Activated naive CD4-positive, alpha-beta T cell (primary cell): ENCODE measurements at regions not wholly inside any gene's neighbourhood (a gene's known extent, or its start where the extent isn't known, plus 50 kb on each side); places are given as distances from the start of the nearest gene placed in this dataset.

Experiments
- DNase-seq, 4 experiments: peaks; one replicate each; lab custom pipeline; 2025; lab: John Stamatoyannopoulos, UW

DNA sequence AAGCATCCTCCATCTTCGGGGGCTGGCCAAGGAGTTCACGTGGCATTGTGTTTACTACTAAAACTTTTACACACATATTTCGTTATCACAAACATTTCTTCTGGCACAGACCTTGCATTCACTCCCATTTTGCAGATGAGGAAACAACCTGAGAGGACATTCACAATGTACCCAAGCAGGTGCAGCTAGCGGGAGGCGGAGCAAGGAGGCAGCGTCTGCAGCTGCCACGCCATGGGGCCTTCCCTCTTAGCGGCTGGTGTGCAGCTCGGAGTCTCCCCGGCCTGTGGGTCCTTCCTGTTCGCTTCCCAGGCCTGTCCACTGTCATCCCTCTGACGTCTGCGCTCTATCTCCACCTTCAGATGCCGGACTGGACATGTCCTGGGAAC, 807.8 kb downstream of the TBC1D22A start:
- DNase-seq, result no peak

DNA sequence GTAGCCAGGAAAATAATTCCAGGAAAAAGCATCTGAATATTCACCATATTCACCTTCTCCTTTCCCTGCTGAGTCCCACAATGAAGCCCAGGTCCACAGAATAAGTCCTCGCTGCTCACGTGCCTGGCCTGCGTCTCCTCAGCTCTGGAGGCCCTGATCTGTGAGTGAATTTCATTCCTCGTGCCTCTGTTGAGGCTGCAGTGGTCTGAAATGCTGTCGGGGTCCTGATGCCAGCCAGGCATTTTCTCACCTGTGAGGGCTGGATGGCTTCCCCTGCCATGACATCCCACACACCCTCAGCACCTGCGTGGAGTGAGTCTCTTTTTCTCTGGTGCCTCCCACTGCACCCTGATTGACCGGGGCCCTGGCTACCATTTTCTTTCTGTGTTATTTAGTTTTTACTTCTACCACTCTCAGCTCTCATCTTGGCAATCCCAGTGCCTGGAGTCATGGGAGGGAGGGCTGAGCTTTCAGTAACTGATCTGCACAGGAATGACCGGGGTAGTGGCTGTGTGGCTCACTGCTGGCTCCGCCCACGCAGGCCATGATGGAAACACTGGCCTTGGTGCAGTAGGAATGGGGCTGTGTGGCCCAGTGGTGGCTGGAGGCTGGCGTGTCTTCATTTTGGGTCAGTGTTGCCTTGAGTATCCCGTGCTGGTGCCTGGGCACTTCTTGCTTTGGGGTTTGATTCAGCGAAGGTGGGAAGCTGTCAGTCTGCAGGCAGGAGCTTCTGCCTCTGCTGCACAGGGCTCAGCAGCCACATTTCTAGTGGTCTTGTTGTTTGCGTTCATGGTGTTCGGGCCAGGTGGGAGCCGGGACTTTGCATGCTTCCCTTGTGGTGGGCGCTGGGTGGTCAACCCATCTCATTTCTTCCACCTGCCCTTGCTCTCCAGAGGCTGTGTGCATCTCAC, 807.2 kb downstream of the TBC1D22A start:
- DNase-seq, result no peak

DNA sequence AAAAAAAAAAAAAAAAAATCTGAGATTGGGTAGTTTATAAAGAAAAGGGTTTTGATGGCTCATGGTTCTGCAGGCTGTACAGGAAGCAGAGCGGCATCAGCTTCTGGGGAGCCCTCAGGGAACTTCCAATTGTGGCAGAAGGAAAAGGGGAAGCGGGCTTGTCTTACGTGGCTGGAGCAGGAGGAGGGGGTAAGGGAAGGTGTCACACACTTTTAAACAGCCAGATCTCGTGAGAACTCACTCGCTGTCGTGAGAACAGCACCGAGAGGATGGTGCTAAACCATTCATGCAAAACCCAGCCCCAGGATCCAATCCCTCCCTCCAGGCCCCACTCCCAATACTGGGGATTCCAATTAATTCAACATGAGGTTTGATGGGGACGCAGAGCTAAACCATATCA, 806.2 kb downstream of the TBC1D22A start:
- no peak for DNase-seq

DNA sequence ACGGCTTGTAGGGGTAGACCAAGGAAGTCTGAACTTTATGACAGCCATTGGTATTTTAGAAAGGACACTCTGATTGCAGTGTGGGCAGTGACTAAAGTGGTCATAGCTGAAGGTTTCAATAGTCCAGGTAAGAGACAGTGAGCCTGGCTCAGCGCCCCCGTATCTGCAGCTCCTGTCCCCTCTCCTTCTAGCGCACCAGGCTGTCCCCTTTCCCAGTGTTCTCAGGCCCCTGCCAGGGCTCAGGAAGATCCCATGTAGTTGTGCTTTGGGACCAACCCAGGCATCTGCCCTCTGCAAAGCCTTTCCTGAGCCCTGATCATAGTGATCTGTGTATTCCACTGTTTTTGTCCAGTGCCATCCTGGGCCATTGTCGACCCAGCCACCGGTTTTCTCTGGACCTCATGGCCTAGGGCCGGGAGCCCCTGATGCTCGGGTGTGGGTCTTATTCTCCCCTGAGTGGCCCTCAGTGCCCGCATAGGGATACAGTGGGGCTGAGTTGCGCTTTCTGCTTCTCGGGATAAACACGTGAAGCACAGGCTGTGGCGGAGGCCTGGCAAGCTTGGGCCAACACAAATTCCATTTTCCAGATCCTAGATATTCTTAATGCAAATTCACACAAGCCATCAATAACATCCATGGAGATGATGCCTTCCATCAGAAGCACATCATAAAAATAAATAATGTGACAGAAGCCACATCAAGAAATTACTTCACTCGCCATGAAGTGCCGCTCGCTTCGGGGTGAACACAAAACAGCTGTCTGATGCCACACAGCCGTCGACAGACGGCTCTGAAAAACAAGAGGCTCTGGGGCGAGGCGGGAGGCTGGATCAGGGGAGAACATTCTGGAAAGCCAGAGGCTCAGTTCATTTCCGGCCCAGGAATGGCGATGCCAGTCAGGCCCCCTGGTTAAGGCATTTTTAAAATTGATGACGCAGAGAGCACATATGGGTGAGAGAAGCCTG, 805.0 kb downstream of the TBC1D22A start:
- DNase-seq, result no peak

DNA sequence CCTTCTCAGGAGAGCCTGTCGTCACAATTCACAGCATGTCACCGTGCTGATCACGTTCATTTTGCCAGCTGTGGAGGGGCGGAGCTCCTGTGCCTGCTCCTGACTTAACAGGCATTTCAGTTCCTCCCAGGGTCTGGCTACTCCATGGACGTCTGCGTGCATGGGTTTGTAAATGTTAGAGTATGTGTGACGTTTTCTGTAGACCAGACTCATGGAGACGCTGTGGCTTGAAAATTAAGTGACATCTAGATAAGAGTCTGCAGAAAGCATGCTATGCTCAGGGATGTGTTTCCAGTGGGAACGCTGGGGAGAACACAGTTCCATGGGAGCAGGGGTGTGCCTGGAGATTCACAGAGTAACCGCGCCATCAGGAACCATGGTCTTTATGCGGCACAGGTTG, 804.0 kb downstream of the TBC1D22A start:
- no peak for DNase-seq

DNA sequence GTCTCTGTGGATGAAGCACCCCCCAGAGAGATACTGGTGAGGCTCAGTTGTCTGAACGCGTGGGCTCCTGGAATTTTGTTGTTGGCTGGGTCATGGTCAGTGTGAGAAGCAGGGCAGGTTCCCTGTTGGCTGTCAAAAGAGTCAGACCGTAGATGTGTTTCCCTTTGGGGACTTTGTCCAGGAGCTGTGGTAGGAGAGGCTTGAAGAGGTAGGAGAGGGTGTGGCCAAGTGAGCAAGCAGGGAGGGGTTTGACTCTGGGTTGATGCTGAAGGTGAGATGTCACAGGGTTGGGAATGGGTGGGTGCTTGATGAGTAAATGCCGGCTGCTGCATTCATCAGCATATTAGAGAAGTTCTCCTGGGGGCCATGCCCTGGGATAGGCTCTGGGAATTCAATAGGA, 803.2 kb downstream of the TBC1D22A start:
- DNase-seq, result no peak

DNA sequence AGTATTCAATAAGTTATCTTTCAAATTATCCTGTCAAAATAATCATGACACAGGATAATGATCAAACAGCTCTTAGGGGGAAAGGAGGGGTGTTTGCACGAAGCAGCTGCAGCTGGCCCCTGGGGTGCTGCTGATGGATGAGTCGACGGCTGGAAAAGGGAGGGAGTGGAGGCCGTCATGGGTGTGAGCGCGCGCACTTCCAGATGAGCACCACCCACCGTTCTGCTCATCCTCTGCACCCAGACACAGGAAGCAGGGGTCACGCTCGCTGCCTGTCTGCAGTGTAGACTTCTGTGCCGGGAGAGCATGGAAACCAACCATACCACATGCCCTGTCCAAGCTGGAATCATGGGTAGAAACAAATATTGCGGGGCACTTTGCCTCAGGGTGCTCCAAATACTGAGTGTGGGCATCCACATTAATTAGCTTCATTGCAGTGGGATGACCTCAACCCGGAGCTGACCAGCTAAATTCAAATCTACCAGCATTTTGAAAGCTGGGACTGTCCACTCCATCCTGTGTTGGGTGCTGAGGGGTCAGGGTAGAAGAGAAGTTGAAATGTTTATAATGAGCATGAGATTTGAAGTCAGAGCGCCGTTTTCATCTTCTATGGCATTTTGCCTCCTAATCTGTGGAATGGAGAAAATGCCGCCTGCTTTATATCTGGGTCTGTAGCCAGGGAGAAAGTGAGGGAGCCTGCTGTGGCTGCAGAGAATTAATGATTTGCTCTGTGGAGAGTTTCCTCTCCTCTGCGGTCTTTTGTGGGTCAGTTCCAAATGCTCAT, 802.4 kb downstream of the TBC1D22A start:
- DNase-seq, result no peak

DNA sequence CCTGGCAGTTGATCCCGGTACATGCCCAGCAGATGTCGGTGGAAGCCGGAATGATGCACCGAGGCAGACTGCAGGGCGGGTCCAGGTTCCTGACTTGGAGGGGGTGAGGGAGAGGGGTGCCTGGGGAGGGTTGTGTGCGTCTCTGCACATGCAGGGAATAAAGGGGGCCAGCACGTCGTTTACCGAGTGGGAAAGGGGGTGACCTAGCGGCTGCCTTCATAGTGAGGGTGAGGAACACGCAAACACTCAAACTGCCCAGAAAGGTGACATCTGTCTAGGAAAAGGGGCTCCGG, 801.7 kb downstream of the TBC1D22A start:
- DNase-seq, result no peak

DNA sequence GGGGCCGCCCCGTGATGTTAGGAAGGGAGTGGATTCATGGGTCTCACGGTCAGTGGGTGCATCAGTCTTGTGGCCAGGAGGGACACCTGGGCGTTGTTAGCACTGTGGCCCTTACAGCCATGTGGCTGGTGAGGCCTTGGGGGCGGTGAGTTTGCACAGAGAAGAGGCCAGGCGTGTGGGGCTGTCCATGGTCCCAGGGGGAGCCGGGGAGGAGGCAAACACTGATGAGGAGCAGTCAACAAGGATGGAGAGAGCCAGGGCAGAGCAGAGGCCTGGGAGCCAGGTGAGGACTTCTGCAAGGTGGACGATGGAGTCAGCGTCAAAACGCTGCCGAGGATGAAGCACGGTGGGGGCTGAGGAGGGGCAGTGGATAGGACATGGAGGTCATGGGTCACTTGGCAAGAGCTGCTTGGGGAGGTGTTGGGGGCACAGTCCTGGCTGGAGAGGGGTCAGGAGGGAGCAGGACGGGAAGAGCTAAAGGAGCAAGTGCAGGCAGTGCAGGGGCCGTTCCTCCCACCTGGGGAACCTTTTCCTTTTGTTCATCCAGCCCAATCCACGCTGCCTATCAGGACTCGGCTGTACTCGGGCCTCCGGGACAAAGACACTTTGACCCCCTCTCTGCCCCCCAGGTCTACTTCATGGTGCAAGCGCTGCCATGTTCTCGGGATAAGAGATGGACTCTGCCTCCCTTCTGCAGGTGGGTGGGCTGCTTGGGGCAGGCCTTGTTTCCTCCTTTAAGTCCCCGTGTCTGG, 801.1 kb downstream of the TBC1D22A start:
- no peak for DNase-seq

DNA sequence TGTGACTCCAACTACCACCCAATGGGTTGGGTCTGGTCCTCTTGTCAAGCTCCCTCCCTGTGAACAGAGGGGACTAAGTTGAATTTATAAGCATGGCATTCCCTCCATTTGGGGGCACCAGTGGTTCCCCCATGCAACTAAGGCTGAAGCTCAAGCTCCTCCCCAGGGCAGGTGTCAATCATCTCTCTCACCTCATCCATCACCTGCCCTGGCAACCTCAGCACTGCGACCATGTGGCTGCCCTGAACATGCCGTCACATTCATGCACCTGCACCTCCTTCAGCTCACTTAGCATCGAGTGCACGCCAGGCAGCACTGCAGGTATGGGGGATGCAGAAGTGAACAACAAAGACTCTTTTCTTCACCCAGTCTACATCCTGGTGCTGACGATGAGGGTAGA, 799.3 kb downstream of the TBC1D22A start:
- no peak for DNase-seq

DNA sequence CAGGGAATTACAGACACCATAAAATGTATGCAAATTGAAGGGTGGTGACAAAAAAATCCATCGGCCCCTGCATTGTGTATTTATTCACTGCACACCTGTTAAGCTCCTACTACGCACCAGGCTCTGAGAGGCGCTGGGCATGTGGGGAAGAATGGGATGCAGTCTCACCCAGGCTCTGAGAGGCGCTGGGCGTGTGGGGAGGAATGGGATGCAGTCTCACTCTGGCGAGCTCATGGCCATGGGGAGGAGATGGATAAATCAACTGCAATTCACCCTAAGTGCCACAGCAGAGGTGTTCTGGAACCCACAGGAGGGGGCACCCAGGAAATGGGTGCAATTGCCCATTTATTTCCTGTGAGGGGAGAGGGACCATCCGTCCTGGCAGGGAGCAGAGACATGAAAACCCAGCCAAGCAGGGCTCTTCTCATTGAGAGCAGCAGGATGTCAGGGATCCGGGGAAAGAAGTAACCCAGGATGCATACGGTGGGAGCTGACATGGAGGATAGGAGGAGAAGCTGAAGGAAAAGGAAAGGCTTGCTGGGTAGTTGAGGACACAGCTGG, 798.7 kb downstream of the TBC1D22A start:
- no peak for DNase-seq

DNA sequence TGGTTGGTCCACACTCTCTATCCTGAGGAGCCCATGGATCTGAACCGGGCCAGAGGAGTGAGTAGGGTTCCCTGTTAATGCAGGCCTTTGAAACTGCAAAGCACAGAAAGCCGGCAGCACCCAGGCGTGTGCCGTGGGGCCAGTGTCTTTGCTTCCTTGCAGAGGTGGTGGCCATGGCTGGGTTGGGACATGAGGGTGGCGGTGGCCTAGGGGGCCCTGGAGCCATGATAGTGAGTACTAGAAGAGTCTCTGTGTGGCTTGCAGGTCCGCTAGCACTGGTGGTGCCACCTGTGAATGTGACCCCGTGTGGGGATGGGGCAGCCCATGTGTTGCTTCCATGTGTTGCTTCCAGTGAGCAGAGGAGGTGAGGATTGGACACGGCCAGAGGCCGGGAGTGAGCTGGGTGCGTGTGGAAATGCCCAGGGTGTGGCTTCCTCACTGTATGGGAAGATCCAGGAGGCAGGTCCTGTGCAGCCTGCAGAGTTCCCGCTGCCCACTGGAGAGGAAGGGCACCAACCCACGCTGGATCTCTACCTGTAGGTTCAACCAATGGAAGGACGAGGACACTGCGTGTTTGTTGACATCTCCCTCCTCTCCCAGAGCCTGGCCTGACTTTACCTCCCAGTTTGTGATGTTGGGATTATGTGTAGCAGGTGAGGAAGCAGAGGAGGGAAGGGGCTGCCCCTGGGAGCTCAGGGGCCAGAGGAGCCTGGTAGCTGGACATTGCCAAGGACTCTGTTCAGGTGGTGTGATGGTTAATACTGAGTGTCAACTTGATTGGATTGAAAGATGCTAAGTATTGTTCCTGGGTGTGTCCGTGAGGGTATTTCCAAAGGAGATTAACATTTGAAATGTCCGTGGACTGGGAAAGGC, 796.6 kb downstream of the TBC1D22A start:
- DNase-seq, result no peak

DNA sequence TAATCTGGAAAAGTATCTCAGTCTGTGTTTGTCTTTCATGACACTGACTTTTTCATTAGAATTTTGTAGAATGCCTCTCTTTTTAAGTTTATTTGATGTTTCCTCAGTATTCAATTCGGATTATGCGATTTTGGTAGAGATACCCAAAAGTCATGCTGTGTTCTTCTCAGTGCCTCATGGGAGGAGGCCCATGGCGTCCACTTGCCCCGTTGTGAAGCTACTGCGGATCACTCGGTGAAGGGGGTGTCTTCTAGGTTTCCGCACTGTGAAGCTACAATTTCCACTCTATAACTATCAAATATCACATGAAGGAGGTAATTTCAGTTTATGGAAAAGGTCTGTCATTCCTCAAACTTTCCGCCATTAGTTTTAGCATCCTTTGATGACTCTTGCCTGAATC, 794.0 kb downstream of the TBC1D22A start:
- DNase-seq, result no peak

DNA sequence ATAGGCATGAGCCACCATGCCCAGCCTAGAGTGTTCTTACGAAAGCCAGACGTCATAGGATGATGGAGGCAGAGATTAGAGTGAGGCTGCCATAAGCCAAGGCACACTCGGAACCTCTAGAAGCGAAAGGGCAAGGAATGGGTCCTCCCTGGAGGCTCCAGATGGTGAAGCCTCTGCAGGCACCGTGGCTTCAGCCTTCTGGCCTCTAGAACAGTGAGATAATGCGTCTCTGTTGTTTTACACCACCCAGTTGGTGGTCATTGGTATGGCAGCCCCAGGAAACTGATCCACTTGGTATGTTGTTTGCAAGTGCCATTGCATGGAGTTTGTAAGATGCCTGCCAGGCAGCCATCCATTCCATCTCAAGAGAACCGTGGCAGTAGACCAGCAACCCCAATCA, 791.0 kb downstream of the TBC1D22A start:
- no peak for DNase-seq

DNA sequence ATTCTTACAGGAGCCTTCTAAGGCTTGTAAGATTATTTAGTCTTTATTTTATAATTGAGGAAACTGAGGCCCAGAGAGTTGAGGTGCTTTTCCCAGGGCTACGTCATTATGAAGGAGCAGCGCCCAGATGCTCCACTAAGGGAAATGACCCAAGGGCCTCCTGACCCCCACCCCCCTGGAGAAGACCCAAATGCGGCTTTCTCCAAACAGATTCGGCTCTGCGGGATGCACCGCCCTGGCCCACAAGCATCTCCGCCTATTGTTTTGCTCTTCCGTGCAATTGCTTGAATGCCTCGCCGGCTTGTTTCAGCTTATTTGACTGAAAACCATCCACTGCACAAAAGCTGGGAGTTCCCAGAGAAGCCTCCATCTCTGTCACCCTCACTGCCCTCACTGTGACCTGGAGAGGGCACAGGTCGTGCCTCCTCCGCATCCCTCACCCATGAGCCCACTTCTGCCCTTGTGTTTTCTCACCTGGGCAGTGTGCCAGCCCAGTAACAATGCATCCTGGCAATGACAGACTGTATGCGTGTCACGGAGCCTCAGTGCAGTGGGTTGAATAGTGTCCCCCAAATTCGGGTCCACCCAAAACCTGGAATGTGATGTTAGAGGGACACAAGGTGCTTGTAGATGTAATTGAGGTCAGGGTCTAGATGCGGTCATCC, 790.2 kb downstream of the TBC1D22A start:
- no peak for DNase-seq

DNA sequence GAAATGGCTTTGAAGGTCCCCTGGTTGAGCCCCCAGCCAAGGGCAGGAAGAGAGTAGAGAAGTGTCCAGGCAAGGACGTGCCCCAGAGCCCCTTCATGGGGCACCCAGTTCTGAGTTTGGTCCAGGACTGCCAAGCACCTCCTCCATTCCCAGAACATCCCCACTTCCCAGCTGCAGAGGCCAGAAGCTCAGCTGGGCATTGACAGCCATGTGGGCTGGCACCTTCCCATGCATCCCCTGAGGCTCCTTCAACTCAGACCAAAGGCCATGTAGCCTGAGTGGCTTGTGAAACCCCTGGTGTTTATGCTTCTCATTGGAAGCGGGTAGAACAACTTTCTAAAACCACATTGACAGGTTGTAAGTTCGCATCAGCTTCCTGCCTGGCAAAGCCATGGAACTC, 789.6 kb downstream of the TBC1D22A start:
- DNase-seq, result no peak

DNA sequence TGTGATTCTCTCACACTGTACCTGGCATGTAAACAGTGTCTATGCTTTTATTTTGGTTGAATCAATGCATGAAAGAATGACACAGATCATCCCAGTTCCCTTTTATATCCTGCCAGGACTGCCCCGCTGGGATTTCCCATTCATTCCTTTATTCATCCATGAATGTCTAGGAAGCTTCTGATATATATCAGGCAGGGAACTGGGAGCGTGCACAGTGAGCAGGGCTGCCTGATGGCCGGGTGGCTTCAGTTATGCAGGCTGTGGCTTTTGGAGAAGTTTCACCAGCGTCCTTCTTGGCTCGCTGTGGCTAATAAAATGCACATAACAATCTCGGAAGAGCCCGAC, 789.0 kb downstream of the TBC1D22A start:
- no peak for DNase-seq

DNA sequence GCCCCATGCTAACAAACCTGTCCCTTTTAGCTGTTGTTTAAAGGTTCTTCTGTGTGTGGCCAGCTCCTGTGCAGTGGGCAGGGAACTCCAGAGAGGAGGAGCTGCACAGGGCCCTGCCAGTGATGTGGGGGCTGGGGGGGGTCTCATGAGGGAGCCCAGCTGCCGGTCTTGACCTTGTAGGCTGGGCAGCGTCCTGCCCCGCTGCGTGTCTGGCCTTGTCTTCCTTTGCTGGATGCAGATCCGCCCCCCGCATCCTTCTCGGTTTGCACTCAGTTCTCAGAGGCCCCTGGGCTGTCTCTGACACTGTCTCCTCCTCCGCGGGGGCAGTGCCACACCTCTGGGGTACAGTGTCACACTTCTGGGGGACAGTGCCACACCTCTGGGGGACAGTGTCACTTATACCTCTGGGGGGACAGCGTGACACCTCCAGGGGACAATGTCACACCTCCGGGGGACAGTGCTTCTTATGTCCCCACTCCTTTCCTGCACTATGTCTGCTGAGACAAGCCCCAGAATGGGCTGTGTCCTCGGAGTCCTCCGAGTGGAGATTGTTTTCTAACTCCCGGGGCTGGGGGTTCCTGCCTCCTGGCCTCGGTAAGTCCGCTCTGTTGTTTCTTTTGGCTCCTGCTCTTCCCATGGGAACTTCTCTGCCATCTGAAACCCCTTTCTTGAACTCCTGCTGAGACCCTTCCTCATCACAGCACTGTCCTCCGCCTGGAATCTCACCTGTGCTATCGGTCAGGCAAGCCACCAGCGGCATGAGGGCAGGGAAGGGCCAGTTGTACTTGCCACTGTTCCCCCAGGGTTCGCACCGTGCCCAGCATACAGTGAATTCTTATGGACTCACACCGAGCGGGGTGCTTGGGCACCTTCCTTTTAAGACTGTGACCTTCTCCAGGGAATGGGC, 788.3 kb downstream of the TBC1D22A start:
- no peak for DNase-seq
